Esophagus (tissue), 2 donors: ENCODE measurements at regions not wholly inside any gene's neighbourhood (a gene's known extent, or its start where the extent isn't known, plus 50 kb on each side); places are given as distances from the start of the nearest gene placed in this dataset.

Experiments
- H3K27ac ChIP-seq, 2 donors: one replicate each; pipeline ENCODE4 v1.5.1; 2013; ENCODE audit warnings: low read depth in 2 of 2, mild to moderate bottlenecking in 2 of 2, inconsistent platforms in 1 of 2, low read length in 1 of 2, moderate library complexity in 1 of 2
- H3K27me3 ChIP-seq, 2 donors: one replicate each; pipeline ENCODE4 v1.6.1; 2013; ENCODE audit warnings: low read length in 2 of 2, control low read depth in 1 of 2, mild to moderate bottlenecking in 1 of 2; ENCODE audit not compliant: insufficient read depth in 2 of 2, control insufficient read depth in 1 of 2
- H3K36me3 ChIP-seq, 2 donors: one replicate each; pipeline ENCODE4 v1.6.1; 2013; ENCODE audit warnings: low read length in 1 of 2; ENCODE audit not compliant: control insufficient read depth in 2 of 2, insufficient read depth in 2 of 2
- H3K4me1 ChIP-seq, 2 donors: one replicate each; pipeline ENCODE4 v1.6.1; 2013; ENCODE audit warnings: low read length in 1 of 2; ENCODE audit not compliant: control insufficient read depth in 2 of 2, insufficient read depth in 2 of 2
- H3K4me3 ChIP-seq, 2 donors: one replicate each; pipeline ENCODE4 v1.5.1; 2013; ENCODE audit warnings: low read length in 2 of 2, mild to moderate bottlenecking in 2 of 2, low read depth in 1 of 2, moderate library complexity in 1 of 2
- H3K9me3 ChIP-seq, 2 donors: one replicate each; pipeline ENCODE4 v1.6.1; 2013; ENCODE audit warnings: mild to moderate bottlenecking in 2 of 2, low read depth in 1 of 2, low read length in 1 of 2, moderate library complexity in 1 of 2; ENCODE audit not compliant: control insufficient read depth in 2 of 2, insufficient read depth in 1 of 2
- WGBS, 2 donors: extraction: QIAGEN DNeasy Blood & Tissue Kit; methylation state at CpG; one replicate each; pipeline ENCODE4 v1.1.7; 2013; 5-methylcytosine and 5-hydroxymethylcytosine counted together
- donor health status: healthy with polysubstance abuse.
- donor health status: Bipolar disorder and iron deficiency.

- no peak overlapping the region for H3K4me3 ChIP-seq
- WGBS, 2 donors, result 65 to 71% methylated on average over 18 of the region's 18 CpGs
- no peaks in the 10 kb centered on the region for H3K4me1 ChIP-seq
- no peaks in the 10 kb centered on the region for H3K36me3 ChIP-seq
- no peaks in the 10 kb centered on the region for H3K9me3 ChIP-seq
- no peak overlapping the region for H3K27ac ChIP-seq
- H3K27me3 ChIP-seq, result no peaks in the 10 kb centered on the region
These were observed 187.5 kb upstream of the PMEPA1 start for GRCh38 chr20:57897156-57897874.

- Histone ChIP-seq H3K27me3 (no peaks in the 10 kb centered on the region), H3K36me3 (no peaks in the 10 kb centered on the region), H3K9me3 (peaks cover 0 to under 1% of the 10 kb centered on the region in 2 donors), H3K4me3 (no peak overlapping the region), H3K27ac (no peak overlapping the region), H3K4me1 (no peaks in the 10 kb centered on the region)
- 74 to 82% methylated on average over 6 of the region's 6 CpGs for whole genome bisulfite sequencing, 2 donors
These were observed 186.7 kb upstream of the PMEPA1 start for GRCh38 chr20:57896563-57896962.

- 81 to 91% methylated on average over 8 of the region's 8 CpGs for WGBS, 2 donors
- H3K27me3 ChIP-seq, result no peaks in the 10 kb centered on the region
- no peaks in the 10 kb centered on the region for H3K4me1 ChIP-seq
- H3K9me3 ChIP-seq, result peaks cover 0 to 3% of the 10 kb centered on the region in 2 donors
- no peak overlapping the region for H3K4me3 ChIP-seq
- no peaks in the 10 kb centered on the region for H3K36me3 ChIP-seq
- no peak overlapping the region for H3K27ac ChIP-seq
These were observed 186.2 kb upstream of the PMEPA1 start for GRCh38 chr20:57896017-57896416.

DNA sequence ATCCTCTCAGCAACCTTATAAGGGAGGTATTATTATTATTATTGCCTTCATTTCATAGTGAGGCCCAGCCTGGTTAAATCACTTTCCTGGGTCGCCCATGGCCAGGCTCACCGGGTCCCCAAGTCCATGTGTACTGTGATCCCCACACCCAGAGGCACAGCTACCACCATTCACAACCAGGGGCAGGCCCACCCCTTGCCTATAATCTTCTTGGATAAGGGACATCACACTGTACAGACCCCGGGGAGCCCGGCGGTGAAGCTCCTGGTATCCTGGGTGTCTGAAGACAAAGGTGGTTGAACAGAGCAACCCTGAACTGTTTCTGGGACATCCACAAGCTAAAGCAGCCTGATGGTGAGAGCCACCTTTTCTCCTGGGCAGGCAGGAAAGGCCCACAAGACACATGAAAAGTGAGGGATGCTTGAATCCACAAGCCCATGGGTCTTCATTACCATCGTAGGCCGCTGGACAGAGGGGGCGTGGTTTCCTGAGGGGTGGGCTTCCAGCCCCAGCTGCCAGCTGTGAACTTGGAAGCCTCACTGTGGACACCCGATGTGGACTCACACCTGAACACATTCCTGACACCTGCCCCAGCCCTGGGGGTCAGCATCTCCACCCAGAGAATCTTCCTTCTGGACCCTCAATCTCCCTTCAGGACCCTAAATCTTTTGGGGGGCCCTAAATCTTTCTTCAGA, 185.5 kb upstream of the PMEPA1 start:
- 89 to 90% methylated on average over 9 of the region's 9 CpGs for WGBS, 2 donors
- H3K27me3 ChIP-seq, result no peaks in the 10 kb centered on the region
- no peak overlapping the region for H3K4me3 ChIP-seq

GRCh38 chr20:57894522-57894921, 184.7 kb upstream of the PMEPA1 start:
- Histone ChIP-seq H3K9me3 (peaks cover 0 to 3% of the 10 kb centered on the region in 2 donors), H3K27ac (no peak overlapping the region), H3K27me3 (no peaks in the 10 kb centered on the region), H3K36me3 (no peaks in the 10 kb centered on the region), H3K4me1 (no peaks in the 10 kb centered on the region), H3K4me3 (no peak overlapping the region)

More for the DNA sequence above, 185.5 kb upstream of the PMEPA1 start:
- Histone ChIP-seq H3K9me3 (peaks cover 0 to 3% of the 10 kb centered on the region in 2 donors), H3K4me1 (no peaks in the 10 kb centered on the region), H3K27ac (no peak overlapping the region), H3K36me3 (no peaks in the 10 kb centered on the region)

DNA sequence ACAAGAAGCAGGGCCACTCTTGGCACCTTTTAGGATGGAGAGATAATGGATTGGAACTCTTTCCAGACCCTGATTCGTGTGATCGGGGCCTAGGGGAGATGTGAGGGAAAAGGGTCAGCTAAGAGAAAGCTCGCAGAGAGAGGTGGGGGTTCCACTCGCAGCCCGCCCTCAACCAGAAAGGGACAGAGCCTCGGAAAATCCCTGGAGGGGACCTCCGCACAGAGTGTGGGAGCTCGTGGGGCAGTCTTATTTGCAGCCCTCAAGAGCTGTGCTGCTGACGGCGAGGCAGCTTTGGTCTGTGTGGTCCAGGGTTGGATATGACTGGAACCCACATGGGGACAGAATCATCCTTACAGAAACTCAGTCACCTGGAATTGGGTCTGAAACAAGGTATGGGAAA, 184.3 kb upstream of the PMEPA1 start:
- WGBS, 2 donors, result 90 to 91% methylated on average over 10 of the region's 10 CpGs
- H3K27ac ChIP-seq, result no peak overlapping the region
- H3K9me3 ChIP-seq, result peaks cover 0 to 3% of the 10 kb centered on the region in 2 donors
- no peaks in the 10 kb centered on the region for H3K4me1 ChIP-seq
- no peaks in the 10 kb centered on the region for H3K27me3 ChIP-seq
- no peaks in the 10 kb centered on the region for H3K36me3 ChIP-seq
- H3K4me3 ChIP-seq, result no peak overlapping the region

DNA sequence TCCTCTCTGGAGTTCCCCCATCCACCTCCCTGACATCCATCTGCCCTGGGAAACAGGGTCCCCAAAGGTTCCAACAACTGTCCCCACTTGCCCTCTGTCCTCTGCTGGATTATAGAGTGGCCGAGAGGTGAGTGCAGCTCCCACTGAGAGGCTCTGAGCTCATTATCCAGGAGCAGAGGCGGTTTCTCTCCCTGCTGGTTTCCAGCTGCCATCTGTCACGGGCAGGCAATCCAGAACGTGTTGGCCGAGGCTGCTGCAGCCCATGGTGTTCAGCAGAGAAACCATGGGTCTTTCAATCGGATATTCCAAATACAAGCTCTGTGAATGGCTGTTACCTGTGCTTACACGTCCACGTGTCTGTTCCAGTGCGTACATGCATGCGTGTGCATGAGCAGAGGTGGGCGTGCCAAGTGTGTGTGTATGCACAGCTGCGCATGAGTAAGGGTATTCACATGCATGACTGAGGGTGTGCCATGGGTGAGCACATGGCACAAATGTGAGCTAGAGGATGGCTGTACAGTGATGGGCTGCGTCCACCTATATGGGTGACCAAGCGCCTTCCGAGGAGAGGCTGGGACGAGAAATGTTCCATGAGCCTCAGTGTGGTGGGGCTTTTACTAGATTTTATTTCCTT, 183.7 kb upstream of the PMEPA1 start:
- H3K9me3 ChIP-seq, result peaks cover 0 to 3% of the 10 kb centered on the region in 2 donors
- WGBS, 2 donors, result 63 to 70% methylated on average over 16 of the region's 16 CpGs
- no peak overlapping the region for H3K27ac ChIP-seq

GRCh38 chr20:57892471-57892870, 182.7 kb upstream of the PMEPA1 start:
- Histone ChIP-seq H3K27ac (no peak overlapping the region), H3K36me3 (no peaks in the 10 kb centered on the region), H3K4me1 (no peaks in the 10 kb centered on the region), H3K27me3 (no peaks in the 10 kb centered on the region), H3K4me3 (no peak overlapping the region), H3K9me3 (peaks cover 0 to 3% of the 10 kb centered on the region in 2 donors)
- WGBS, 2 donors, result 85 to 93% methylated on average over 10 of the region's 10 CpGs

More for the DNA sequence above, 183.7 kb upstream of the PMEPA1 start:
- Histone ChIP-seq H3K4me3 (no peak overlapping the region), H3K36me3 (no peaks in the 10 kb centered on the region), H3K27me3 (no peaks in the 10 kb centered on the region), H3K4me1 (no peaks in the 10 kb centered on the region)

- H3K27ac ChIP-seq, result no peak overlapping the region
- no peaks in the 10 kb centered on the region for H3K27me3 ChIP-seq
- WGBS, 2 donors, result 62 to 70% methylated on average over 5 of the region's 5 CpGs
- H3K36me3 ChIP-seq, result no peaks in the 10 kb centered on the region
- H3K4me3 ChIP-seq, result no peak overlapping the region
- H3K9me3 ChIP-seq, result peaks cover 0 to 3% of the 10 kb centered on the region in 2 donors
- H3K4me1 ChIP-seq, result no peaks in the 10 kb centered on the region
These were observed 181.2 kb upstream of the PMEPA1 start for GRCh38 chr20:57891014-57891413.
